SK-N-SH treated with all-trans-retinoic acid at 6 μM for 48 hours (cell line): ENCODE measurements at regions not wholly inside any gene's neighbourhood (a gene's known extent, or its start where the extent isn't known, plus 50 kb on each side); places are given as distances from the start of the nearest gene placed in this dataset.

ENCODE experiments used
- ATAC-seq: fragments of 200-7000 bp; cut with Tn5 transposase; 3 replicates; pipeline ENCODE4 v1.9.1; 2020; ENCODE audit warnings: mild to moderate bottlenecking, moderate library complexity
- BACH2 ChIP-seq: fragments of 250-450 bp; sonication (Bioruptor Pico); IDR thresholded peaks from 2 replicates; pipeline ENCODE4 v1.9.0; 2021; ENCODE audit warnings: mild to moderate bottlenecking, borderline replicate concordance
- CREB5 ChIP-seq: fragments of 250-450 bp; sonication (Bioruptor Pico); IDR thresholded peaks from 2 replicates; pipeline ENCODE4 v1.5.1; 2020; ENCODE audit warnings: low read depth, mild to moderate bottlenecking, moderate library complexity
- CSDC2 ChIP-seq: fragments of 250-450 bp; sonication (Bioruptor Pico); IDR thresholded peaks from 2 replicates; pipeline ENCODE4 v1.5.0; 2020; ENCODE audit warnings: mild to moderate bottlenecking, moderate library complexity
- ESRRG ChIP-seq: fragments of 250-450 bp; sonication (Bioruptor Pico); IDR thresholded peaks from 2 replicates; pipeline ENCODE4 v1.6.1; 2021; ENCODE audit warnings: mild to moderate bottlenecking
- GLIS3 ChIP-seq: fragments of 250-450 bp; sonication (Bioruptor Pico); IDR thresholded peaks from 2 replicates; pipeline ENCODE4 v1.5.0; 2020; ENCODE audit warnings: mild to moderate bottlenecking, moderate library complexity
- ISL1 ChIP-seq: fragments of 250-450 bp; sonication (Bioruptor Pico); IDR thresholded peaks from 2 replicates; pipeline ENCODE4 v2.1.2; 2022; ENCODE audit warnings: mild to moderate bottlenecking, moderate library complexity
- OSR1 ChIP-seq: fragments of 250-450 bp; sonication (Bioruptor Pico); IDR thresholded peaks from 2 replicates; pipeline ENCODE4 v1.8.0; 2022; ENCODE audit warnings: moderate library complexity, mild to moderate bottlenecking, inconsistent platforms
- PATZ1 ChIP-seq: fragments of 250-450 bp; sonication (Bioruptor Pico); IDR thresholded peaks from 2 replicates; pipeline ENCODE4 v1.8.0; 2020; ENCODE audit warnings: mild to moderate bottlenecking, moderate library complexity, borderline replicate concordance
- PPARA ChIP-seq: fragments of 250-450 bp; sonication (Bioruptor Pico); IDR thresholded peaks from 2 replicates; pipeline ENCODE4 v1.5.0; 2020; ENCODE audit warnings: mild to moderate bottlenecking, borderline replicate concordance
- SNAI2 ChIP-seq: fragments of 250-450 bp; sonication (Bioruptor Pico); IDR thresholded peaks from 2 replicates; pipeline ENCODE4 v1.5.0; 2020; ENCODE audit warnings: mild to moderate bottlenecking, moderate library complexity
- TCF4 ChIP-seq: fragments of 250-450 bp; sonication (Bioruptor Pico); IDR thresholded peaks from 2 replicates; pipeline ENCODE4 v1.8.0; 2021; ENCODE audit warnings: mild to moderate bottlenecking, moderate library complexity, borderline replicate concordance
- TOX ChIP-seq: fragments of 250-450 bp; sonication (Bioruptor Pico); IDR thresholded peaks from 2 replicates; pipeline ENCODE4 v1.8.0; 2021; ENCODE audit warnings: mild to moderate bottlenecking, moderate library complexity, borderline replicate concordance
- TSHZ2 ChIP-seq: fragments of 250-450 bp; sonication (Bioruptor Pico); IDR thresholded peaks from 2 replicates; pipeline ENCODE4 v1.5.0; 2020; ENCODE audit warnings: mild to moderate bottlenecking, moderate library complexity
- ZFP3 ChIP-seq: fragments of 250-450 bp; sonication (Bioruptor Pico); IDR thresholded peaks from 2 replicates; pipeline ENCODE4 v1.5.0; 2020; ENCODE audit warnings: mild to moderate bottlenecking, moderate library complexity
- ZFP30 ChIP-seq: fragments of 450-650 bp; formaldehyde crosslinking; IDR thresholded peaks from 2 replicates; pipeline ENCODE4 v1.5.0; 2022; ENCODE audit warnings: mild to moderate bottlenecking, moderate library complexity
- ZNF565 ChIP-seq: fragments of 450-650 bp; formaldehyde crosslinking; conservative IDR thresholded peaks from 2 replicates; pipeline ENCODE4 v1.5.0; 2020; ENCODE audit warnings: low read depth, mild to moderate bottlenecking, moderate library complexity
- ZNF70 ChIP-seq: fragments of 450-650 bp; formaldehyde crosslinking; IDR thresholded peaks from 2 replicates; pipeline ENCODE4 v1.5.0; 2020; ENCODE audit warnings: mild to moderate bottlenecking, moderate library complexity
- TF ChIP-seq, protein P1 (sequence below): fragments of 250-450 bp; sonication (Bioruptor Pico); IDR thresholded peaks from 2 replicates; pipeline ENCODE4 v1.8.0; 2021; ENCODE audit warnings: low read depth, mild to moderate bottlenecking, moderate library complexity, borderline replicate concordance

- no peak for ATAC-seq
- TF ChIP-seq TSHZ2 (CRISPR knock-in tag) (no peak), ZFP30 (no peak), ZFP3 (CRISPR knock-in tag) (no peak), OSR1 (no peak), ESRRG (no peak), PATZ1 (CRISPR knock-in tag) (no peak), TCF4 (no peak), ZNF565 (no peak), CREB5 (no peak), ISL1 (CRISPR knock-in tag) (no peak), PPARA (CRISPR knock-in tag) (no peak), CSDC2 (no peak), SNAI2 (CRISPR knock-in tag) (no peak), GLIS3 (CRISPR knock-in tag) (no peak), TOX (CRISPR knock-in tag) (no peak)
- TF ChIP-seq, protein P1, sequence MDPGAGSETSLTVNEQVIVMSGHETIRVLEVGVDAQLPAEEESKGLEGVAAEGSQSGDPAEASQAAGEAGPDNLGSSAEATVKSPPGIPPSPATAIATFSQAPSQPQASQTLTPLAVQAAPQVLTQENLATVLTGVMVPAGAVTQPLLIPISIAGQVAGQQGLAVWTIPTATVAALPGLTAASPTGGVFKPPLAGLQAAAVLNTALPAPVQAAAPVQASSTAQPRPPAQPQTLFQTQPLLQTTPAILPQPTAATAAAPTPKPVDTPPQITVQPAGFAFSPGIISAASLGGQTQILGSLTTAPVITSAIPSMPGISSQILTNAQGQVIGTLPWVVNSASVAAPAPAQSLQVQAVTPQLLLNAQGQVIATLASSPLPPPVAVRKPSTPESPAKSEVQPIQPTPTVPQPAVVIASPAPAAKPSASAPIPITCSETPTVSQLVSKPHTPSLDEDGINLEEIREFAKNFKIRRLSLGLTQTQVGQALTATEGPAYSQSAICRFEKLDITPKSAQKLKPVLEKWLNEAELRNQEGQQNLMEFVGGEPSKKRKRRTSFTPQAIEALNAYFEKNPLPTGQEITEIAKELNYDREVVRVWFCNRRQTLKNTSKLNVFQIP (CRISPR knock-in tag) = no peak
- TF ChIP-seq, all 23 proteins: peak for 0
Observed at GRCh38 chr6:169048865-169049205, 204.8 kb downstream of the THBS2 start.

DNA sequence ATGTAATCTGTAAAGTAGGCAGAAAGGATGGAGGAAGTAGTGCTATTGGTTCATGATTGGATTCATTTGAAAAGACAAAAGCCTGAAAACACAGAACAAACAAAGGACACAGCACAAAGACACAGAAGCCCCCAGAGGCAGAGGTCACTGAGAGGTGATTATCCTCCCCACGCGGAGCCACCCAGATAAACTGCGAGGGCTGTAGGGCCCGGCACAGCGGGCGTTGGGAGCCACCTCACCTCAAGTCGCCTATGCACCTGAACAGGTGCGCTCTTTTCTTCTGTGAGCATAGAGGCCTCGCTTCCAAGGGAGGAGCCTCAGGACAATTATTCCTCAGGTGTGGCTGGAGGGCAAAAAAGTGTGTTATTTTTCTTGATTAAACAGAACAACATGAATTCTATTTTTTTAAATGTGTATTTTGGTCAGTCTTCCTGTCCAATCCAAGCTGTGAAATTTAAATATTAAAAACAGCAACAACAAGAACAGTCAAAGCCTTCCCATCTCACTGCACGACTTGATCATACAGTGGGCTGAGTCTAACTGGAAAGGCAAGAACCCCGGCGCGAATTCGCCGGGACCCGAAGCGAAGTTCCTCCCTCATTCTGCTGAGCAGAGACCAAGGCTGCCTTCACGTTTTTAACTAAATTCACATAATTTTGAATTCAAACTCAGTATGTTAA, 205.3 kb downstream of the THBS2 start:
- no peak for ATAC-seq
- TF ChIP-seq TSHZ2 (CRISPR knock-in tag) = no peak
- no peak for TF ChIP-seq ZNF70 (CRISPR knock-in tag)
- TF ChIP-seq BACH2 (CRISPR knock-in tag) = no peak

DNA sequence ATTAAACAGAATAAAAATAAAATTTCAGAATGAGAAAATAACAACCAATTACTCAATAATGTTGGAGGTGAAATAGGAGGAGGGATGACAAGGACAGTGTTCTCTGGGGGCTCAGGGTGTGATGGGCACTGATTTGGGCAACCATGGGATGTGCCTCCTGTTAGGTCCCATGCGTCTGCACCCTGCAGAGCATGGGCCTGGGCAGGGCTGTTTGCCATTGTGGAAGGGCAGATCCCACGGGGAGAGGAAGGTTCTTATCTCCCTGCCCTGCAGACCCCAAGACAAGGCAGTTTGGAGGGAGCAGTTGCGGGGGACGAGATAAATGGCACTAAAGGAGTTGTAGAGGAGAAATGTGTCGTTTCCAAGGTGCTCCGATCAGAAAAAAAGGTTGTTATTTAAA, 206.3 kb downstream of the THBS2 start:
- no peak for ATAC-seq
- TF ChIP-seq TSHZ2 (CRISPR knock-in tag) (no peak), CREB5 (no peak), ISL1 (CRISPR knock-in tag) (no peak), PPARA (CRISPR knock-in tag) (no peak), OSR1 (no peak), ZNF70 (CRISPR knock-in tag) (no peak), CSDC2 (no peak), PATZ1 (CRISPR knock-in tag) (no peak)
